Adrenal gland (tissue), 5 donors: ENCODE measurements at regions not wholly inside any gene's neighbourhood (a gene's known extent, or its start where the extent isn't known, plus 50 kb on each side); places are given as distances from the start of the nearest gene placed in this dataset.

Experiments used
- CTCF ChIP-seq, 6 experiments: fragments of 450-650 bp in 4 of 6; fragments of 200-600 bp in 2 of 6; sonication (generic) in 1 of 6; IDR thresholded peaks; 1 replicate in 5 of 6; 2 replicates in 1 of 6; pipeline versions ENCODE4 v1.5.1 to v1.8.0; 2016 to 2021; ENCODE audit warnings: antibody characterized with exemption in 6 of 6, mild to moderate bottlenecking in 2 of 6, moderate library complexity in 1 of 6
- POLR2A ChIP-seq, 2 donors: fragments of 450-650 bp; IDR thresholded peaks; one replicate each; pipeline ENCODE4 v1.6.1; 2017; ENCODE audit warnings: antibody characterized with exemption in 2 of 2, mild to moderate bottlenecking in 2 of 2, moderate library complexity in 1 of 2
- donor health status: DM: no; HTN: no; CAD: no.

- TF ChIP-seq CTCF (IDR thresholded peaks at IDR 0.05): no peak
- no peak for TF ChIP-seq POLR2A (IDR thresholded peaks at IDR 0.05)
These were observed 192.2 kb upstream of the DTNBP1 start for GRCh38 chr6:15854826-15855710.
